GM18511 (cell line): ENCODE measurements at regions not wholly inside any gene's neighbourhood (a gene's known extent, or its start where the extent isn't known, plus 50 kb on each side); places are given as distances from the start of the nearest gene placed in this dataset.

Source experiments
- ATAC-seq: cut with Tn5 transposase; IDR thresholded peaks from one replicate; pipeline ENCODE4 v1.9.1; 2021; ENCODE audit warnings: mild to moderate bottlenecking, moderate library complexity; ENCODE audit not compliant: unreplicated experiment

- ATAC-seq: no peak
These were observed 92.3 kb upstream of the UPP2 start for GRCh38 chr2:158009399-158009798.

GRCh38 chr2:158006961-158007719, 94.5 kb upstream of the UPP2 start:
- peak; percentile 52 for ATAC-seq

GRCh38 chr2:158004126-158004764, 97.4 kb upstream of the UPP2 start:
- ATAC-seq: no peak

GRCh38 chr2:158002079-158002478, 99.6 kb upstream of the UPP2 start:
- ATAC-seq: no peak

- ATAC-seq: no peak
These were observed 104.9 kb upstream of the UPP2 start for GRCh38 chr2:157996799-157997198.

- ATAC-seq: no peak
These were observed 106.6 kb upstream of the UPP2 start for GRCh38 chr2:157995117-157995516.

GRCh38 chr2:157991932-157992331, 109.7 kb upstream of the UPP2 start:
- ATAC-seq: no peak

- ATAC-seq: no peak
These were observed 111.5 kb upstream of the UPP2 start for GRCh38 chr2:157990173-157990572.

- no peak for ATAC-seq
These were observed 112.4 kb upstream of the UPP2 start for GRCh38 chr2:157989227-157989626.

GRCh38 chr2:157986761-157987160, 110.6 kb upstream of the ACVR1 start:
- no peak for ATAC-seq

- ATAC-seq: no peak
These were observed 108.7 kb upstream of the ACVR1 start for GRCh38 chr2:157984866-157985265.

GRCh38 chr2:157980020-157980419, 103.9 kb upstream of the ACVR1 start:
- ATAC-seq: no peak

- no peak for ATAC-seq
These were observed 95.6 kb upstream of the ACVR1 start for GRCh38 chr2:157971702-157972101.

- no peak for ATAC-seq
These were observed 91.7 kb upstream of the ACVR1 start for GRCh38 chr2:157967856-157968255.

GRCh38 chr2:157959249-157959648, 83.1 kb upstream of the ACVR1 start:
- ATAC-seq: no peak

- ATAC-seq: no peak
These were observed 81.5 kb upstream of the ACVR1 start for GRCh38 chr2:157957596-157957995.

GRCh38 chr2:157952558-157952957, 76.4 kb upstream of the ACVR1 start:
- ATAC-seq: no peak

- no peak for ATAC-seq
These were observed 72.7 kb upstream of the ACVR1 start for GRCh38 chr2:157948856-157949255.

- ATAC-seq: no peak
These were observed 70.9 kb upstream of the ACVR1 start for GRCh38 chr2:157946919-157947557.

GRCh38 chr2:157940024-157940423, 63.9 kb upstream of the ACVR1 start:
- no peak for ATAC-seq

GRCh38 chr2:157938556-157938955, 62.4 kb upstream of the ACVR1 start:
- no peak for ATAC-seq

GRCh38 chr2:157936406-157936805, 60.3 kb upstream of the ACVR1 start:
- ATAC-seq: no peak
